Endothelial cell of umbilical vein (primary cell): ENCODE measurements at regions not wholly inside any gene's neighbourhood (a gene's known extent, or its start where the extent isn't known, plus 50 kb on each side); places are given as distances from the start of the nearest gene placed in this dataset.
"Not testable (repeated sequence)": the region's sequence is repeated elsewhere in the genome, so short reads cannot be mapped to it uniquely, and the experiment has no call there.

Experiments
- CTCF ChIP-seq, 2 donors: IDR thresholded peaks; 1 replicate in 1 of 2; 2 replicates in 1 of 2; pipeline ENCODE4 v1.5.1; 2011; ENCODE audit warnings: low read length in 2 of 2, mild to moderate bottlenecking in 2 of 2, moderate library complexity in 2 of 2, control low read depth in 1 of 2, inconsistent platforms in 1 of 2, low read depth in 1 of 2; ENCODE audit not compliant: insufficient read depth in 1 of 2; ENCODE audit errors: extremely low read depth in 1 of 2
- EZH2 ChIP-seq: IDR thresholded peaks from 2 replicates; pipeline ENCODE4 v1.6.1; 2012; ENCODE audit warnings: borderline replicate concordance, low read depth, mild to moderate bottlenecking, moderate library complexity, low read length, inconsistent platforms; ENCODE audit not compliant: severe bottlenecking
- FOS ChIP-seq: IDR thresholded peaks from 2 replicates; pipeline ENCODE4 v1.6.1; 2011; ENCODE audit warnings: mild to moderate bottlenecking, low read length, moderate library complexity, borderline replicate concordance; ENCODE audit not compliant: insufficient read depth
- GATA2 ChIP-seq: IDR thresholded peaks from 2 replicates; pipeline ENCODE4 v1.7.0; 2011; ENCODE audit warnings: low read depth, mild to moderate bottlenecking, moderate library complexity, mixed read lengths, low read length; ENCODE audit not compliant: insufficient read length, insufficient read depth
- JUN ChIP-seq: IDR thresholded peaks from 2 replicates; pipeline ENCODE4 v1.6.1; 2011; ENCODE audit warnings: borderline replicate concordance, low read depth; ENCODE audit not compliant: insufficient read length, insufficient read depth
- MAX ChIP-seq: IDR thresholded peaks from 2 replicates; pipeline ENCODE4 v1.6.1; 2011; ENCODE audit not compliant: insufficient read depth, insufficient read length
- MYC ChIP-seq: IDR thresholded peaks from one replicate; pipeline ENCODE4 v1.6.1; 2011; ENCODE audit warnings: mild to moderate bottlenecking, low read depth, low read length
- POLR2A ChIP-seq: IDR thresholded peaks from 2 replicates; pipeline ENCODE4 v1.6.1; 2012; ENCODE audit warnings: low read depth, mild to moderate bottlenecking, control low read depth, low read length
- POLR2AphosphoS5 ChIP-seq: IDR thresholded peaks from 2 replicates; pipeline ENCODE4 v1.6.1; 2012; ENCODE audit warnings: low read depth, mild to moderate bottlenecking, control low read depth, low read length, moderate library complexity; ENCODE audit not compliant: insufficient read depth

DNA sequence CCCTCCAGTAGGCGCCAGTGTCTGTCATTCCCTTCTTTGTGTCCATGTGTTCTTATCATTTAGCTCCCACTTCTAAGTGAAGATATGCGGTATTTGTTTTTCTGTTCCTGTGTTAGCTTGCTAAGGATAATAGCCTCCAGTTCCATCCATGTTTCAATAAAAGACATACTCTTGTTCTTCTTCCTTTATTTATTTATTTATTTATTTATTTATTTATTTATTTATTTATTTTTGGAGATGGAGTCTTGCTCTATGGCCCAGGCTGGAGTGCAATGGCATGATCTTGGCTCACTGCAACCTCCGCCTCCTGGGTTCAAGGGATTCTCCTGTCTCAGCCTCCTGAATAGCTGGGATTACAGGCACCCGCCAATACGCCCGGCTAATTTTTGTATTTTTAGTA, 762.6 kb upstream of the CDH10 start:
- TF ChIP-seq MYC; CTCF (IDR thresholded peaks at IDR 0.05; ENCODE audit: extremely low read depth in 1 of 2, insufficient read depth in 1 of 2, low read depth in 1 of 2, low read length in 2 of 2); POLR2A; MAX; JUN; GATA2; POLR2AphosphoS5; EZH2; FOS: not testable (repeated sequence)
